GM23248 (cell line): ENCODE measurements at regions not wholly inside any gene's neighbourhood (a gene's known extent, or its start where the extent isn't known, plus 50 kb on each side); places are given as distances from the start of the nearest gene placed in this dataset.

Experiments used
- DNase-seq: peaks from one replicate; pipeline ENCODE4 v3.0.0-alpha.2; 2015
- H2AFZ ChIP-seq: fragments of 200-600 bp; sonication (generic); 2 replicates; pipeline ENCODE4 v1.6.1; 2016; ENCODE audit warnings: antibody characterized with exemption
- H3F3A ChIP-seq: fragments of 200-600 bp; sonication (generic); 2 replicates; pipeline ENCODE4 v1.6.1; 2016; ENCODE audit warnings: mild to moderate bottlenecking, antibody characterized with exemption, mixed run types; ENCODE audit not compliant: insufficient read depth
- H3K27ac ChIP-seq: fragments of 200-600 bp; sonication (generic); 2 replicates; pipeline ENCODE4 v1.5.1; 2016; ENCODE audit warnings: mild to moderate bottlenecking
- H3K27me3 ChIP-seq: fragments of 200-600 bp; sonication (generic); replicated peaks from 2 replicates; pipeline ENCODE4 v1.6.1; 2016; ENCODE audit warnings: mild to moderate bottlenecking; ENCODE audit not compliant: insufficient read depth
- H3K36me3 ChIP-seq: fragments of 200-600 bp; sonication (generic); 2 replicates; pipeline ENCODE4 v1.6.1; 2016; ENCODE audit warnings: low read depth, mild to moderate bottlenecking
- H3K4me1 ChIP-seq: fragments of 200-600 bp; sonication (generic); 2 replicates; pipeline ENCODE4 v1.6.1; 2016; ENCODE audit warnings: mild to moderate bottlenecking; ENCODE audit not compliant: insufficient read depth
- H3K4me2 ChIP-seq: fragments of 200-600 bp; sonication (generic); one replicate; pipeline ENCODE4 v1.6.1; 2016; ENCODE audit warnings: mild to moderate bottlenecking; ENCODE audit not compliant: unreplicated experiment
- H3K4me3 ChIP-seq: fragments of 200-600 bp; sonication (generic); 2 replicates; pipeline ENCODE4 v1.5.1; 2016; ENCODE audit warnings: mild to moderate bottlenecking
- H3K79me2 ChIP-seq: fragments of 200-600 bp; sonication (generic); 2 replicates; pipeline ENCODE4 v1.6.1; 2016; ENCODE audit warnings: mild to moderate bottlenecking; ENCODE audit not compliant: insufficient read depth
- H3K9ac ChIP-seq: fragments of 200-600 bp; sonication (generic); 2 replicates; pipeline ENCODE4 v1.6.1; 2016; ENCODE audit warnings: mild to moderate bottlenecking
- H3K9me2 ChIP-seq: fragments of 200-600 bp; sonication (generic); 2 replicates; pipeline ENCODE4 v1.6.1; 2016; ENCODE audit warnings: mixed run types, mild to moderate bottlenecking, moderate library complexity; ENCODE audit not compliant: insufficient read depth
- H3K9me3 ChIP-seq: fragments of 200-600 bp; sonication (generic); one replicate; pipeline ENCODE4 v1.6.1; 2017; ENCODE audit warnings: low read depth
- H4K20me1 ChIP-seq: fragments of 200-600 bp; sonication (generic); 2 replicates; pipeline ENCODE4 v1.6.0; 2016; ENCODE audit not compliant: insufficient read depth
- EZH2 ChIP-seq: fragments of 200-600 bp; sonication (generic); IDR thresholded peaks from 2 replicates; pipeline ENCODE4 v1.6.1; 2018; ENCODE audit warnings: antibody characterized with exemption, mild to moderate bottlenecking; ENCODE audit not compliant: insufficient read depth, poor library complexity, severe bottlenecking
- EZH2phosphoT487 ChIP-seq: fragments of 200-600 bp; sonication (generic); IDR thresholded peaks from 2 replicates; pipeline ENCODE4 v1.6.1; 2018; ENCODE audit warnings: antibody characterized with exemption, moderate library complexity, mild to moderate bottlenecking, low read depth; ENCODE audit not compliant: insufficient read depth
- WGBS, 2 experiments: methylation state at CpG; one replicate each; pipeline ENCODE4 v1.1.6; 2015 to 2017; ENCODE audit warnings: low lambda C conversion rate in 2 of 2, low coverage in 1 of 2; ENCODE audit errors: missing lambda C conversion rate in 2 of 2; 5-methylcytosine and 5-hydroxymethylcytosine counted together
- in situ Hi-C: fragments of 300-500 bp; cut with MboI; formaldehyde crosslinking; loops from 2 replicates; pipeline ENCODE4 v1.15.0; 2020

DNA sequence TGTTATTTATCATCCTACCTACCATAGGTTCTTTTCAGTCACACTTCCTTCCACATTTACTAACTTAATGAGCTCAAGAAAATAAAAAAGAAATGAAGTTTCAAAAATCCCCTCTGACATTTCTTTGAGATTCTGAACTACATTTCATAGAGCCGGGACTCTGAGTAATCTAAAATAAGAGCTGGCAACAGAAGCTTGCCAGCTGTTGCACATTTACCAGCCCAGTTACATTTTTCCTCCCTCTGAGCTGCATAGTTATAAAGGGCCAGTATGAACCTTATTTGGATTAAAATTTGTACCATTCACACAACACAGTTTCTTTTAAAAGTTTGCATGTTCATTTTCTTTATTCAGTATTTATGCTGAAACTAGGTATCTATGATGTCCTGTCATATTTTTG lies 119.5 kb upstream of the CAV2 start:
- no peak overlapping the region for H3K4me3 ChIP-seq
- H3K27me3 ChIP-seq, result no peaks in the 10 kb centered on the region
- peak overlapping the region; percentile 14 for H3K4me2 ChIP-seq
- peak overlapping the region; percentile 19 for H3K9ac ChIP-seq
- H3K36me3 ChIP-seq, result no peaks in the 10 kb centered on the region
- TF ChIP-seq EZH2phosphoT487 (no peak), EZH2 (no peak)
- H3K4me1 ChIP-seq, result peaks cover 21% of the 10 kb centered on the region
- in situ Hi-C loops, result no loop called here
- peak overlapping the region; percentile 57 for H2AFZ ChIP-seq
- 3 to 8% methylated on average over 1 of the region's 1 CpG for WGBS, 2 experiments
- H3K27ac ChIP-seq, result peak overlapping the region; percentile 58
- no peaks in the 10 kb centered on the region for H3K79me2 ChIP-seq
- no peaks in the 10 kb centered on the region for H4K20me1 ChIP-seq
- H3K9me3 ChIP-seq, result no peaks in the 10 kb centered on the region
- no peaks in the 10 kb centered on the region for H3K9me2 ChIP-seq
- peaks cover 7% of the 10 kb centered on the region for H3F3A ChIP-seq
- peak; percentile 79 for DNase-seq

DNA sequence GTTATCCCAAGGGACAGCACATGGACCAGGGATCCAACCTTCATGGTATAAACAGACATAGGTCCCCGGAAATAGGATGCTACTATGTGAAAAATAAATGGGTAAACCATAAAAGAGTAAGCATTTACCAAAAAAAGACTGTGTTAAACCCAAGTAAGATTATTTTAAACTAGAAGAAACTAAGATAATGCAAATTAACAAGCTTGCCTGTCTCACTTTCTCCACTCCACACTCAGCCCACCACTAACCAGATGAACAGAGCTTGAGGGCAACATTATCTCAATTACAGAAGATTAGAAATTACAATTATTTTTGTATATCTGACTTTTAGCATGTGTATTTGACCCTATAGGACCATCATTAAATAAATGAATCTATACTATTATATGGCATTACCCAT lies 117.2 kb upstream of the CAV2 start:
- no peak overlapping the region for H3K9ac ChIP-seq
- H3K27ac ChIP-seq, result no peak overlapping the region
- H3K4me1 ChIP-seq, result peaks cover 24% of the 10 kb centered on the region
- H3K27me3 ChIP-seq, result no peaks in the 10 kb centered on the region
- in situ Hi-C loops, result no loop called here
- H3K36me3 ChIP-seq, result no peaks in the 10 kb centered on the region
- 94 to 100% methylated on average over 1 of the region's 1 CpG for WGBS, 2 experiments
- no peak overlapping the region for H2AFZ ChIP-seq
- H3K4me3 ChIP-seq, result no peak overlapping the region
- TF ChIP-seq EZH2phosphoT487, result no peak
- no peak for TF ChIP-seq EZH2
- H3K9me2 ChIP-seq, result no peaks in the 10 kb centered on the region
- H3F3A ChIP-seq, result peaks cover 7% of the 10 kb centered on the region
- no peaks in the 10 kb centered on the region for H3K9me3 ChIP-seq
- H3K79me2 ChIP-seq, result no peaks in the 10 kb centered on the region
- H3K4me2 ChIP-seq, result no peak overlapping the region
- no peaks in the 10 kb centered on the region for H4K20me1 ChIP-seq
- no peak for DNase-seq

DNA sequence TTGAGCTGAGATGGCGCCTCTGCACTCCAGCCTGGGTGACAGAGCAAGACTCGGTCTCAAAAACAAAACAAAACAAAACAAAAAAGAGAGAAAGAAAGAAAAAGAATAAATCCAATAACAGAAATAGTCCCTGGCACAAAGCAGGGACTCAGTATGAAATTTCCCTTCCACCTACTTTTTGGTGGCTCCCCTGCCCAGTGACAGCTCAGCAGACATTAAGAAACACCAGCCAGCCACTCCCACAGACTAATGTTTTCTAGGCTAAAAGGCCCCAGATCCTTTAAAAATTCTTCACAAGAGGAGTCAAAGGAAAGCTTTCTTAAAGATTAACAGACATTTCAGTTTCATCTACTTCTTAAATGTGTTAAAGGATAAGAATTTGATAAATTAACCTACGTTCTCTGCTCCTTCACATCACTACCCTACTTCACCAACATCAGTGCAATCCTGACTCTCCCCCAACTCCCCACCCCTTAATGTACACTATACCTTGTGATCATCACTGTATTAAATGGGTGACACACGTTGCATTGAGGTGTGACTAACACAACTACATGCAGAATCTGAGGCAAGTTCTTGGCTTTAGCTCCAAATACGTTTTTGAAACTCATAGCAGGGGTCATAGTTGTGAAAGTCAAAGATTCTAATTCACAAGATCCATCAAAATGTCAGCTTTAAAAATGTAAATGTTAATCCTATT lies 114.5 kb upstream of the CAV2 start:
- no peak for TF ChIP-seq EZH2phosphoT487
- no peak for TF ChIP-seq EZH2

DNA sequence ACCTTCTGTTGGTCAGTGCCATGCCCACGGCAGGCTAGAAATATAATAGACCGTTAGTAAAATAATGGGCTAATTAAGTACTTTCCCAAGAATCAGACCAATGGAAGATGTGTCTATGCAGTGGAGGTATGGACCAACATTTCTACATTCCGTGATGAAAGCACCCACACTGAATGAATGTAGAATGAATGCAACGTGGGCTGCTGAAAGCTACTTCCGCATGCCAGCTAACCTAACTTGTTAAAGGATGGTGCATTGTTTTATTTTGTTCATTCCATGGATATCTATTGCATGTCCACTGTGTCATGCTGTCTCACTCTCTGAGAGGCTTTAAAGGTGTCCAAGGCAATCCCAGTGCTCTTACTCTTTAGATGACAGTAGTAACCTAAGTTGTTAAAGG lies 112.9 kb upstream of the CAV2 start:
- DNase-seq, result no peak
- no peak overlapping the region for H2AFZ ChIP-seq
- 92% methylated on average over 5 of the region's 5 CpGs for WGBS, 2 experiments
- no peaks in the 10 kb centered on the region for H4K20me1 ChIP-seq
- TF ChIP-seq EZH2 (no peak), EZH2phosphoT487 (no peak)
- no peaks in the 10 kb centered on the region for H3K9me2 ChIP-seq
- H3K9me3 ChIP-seq, result no peaks in the 10 kb centered on the region
- no peak overlapping the region for H3K4me3 ChIP-seq
- peaks cover 12% of the 10 kb centered on the region for H3K4me1 ChIP-seq
- in situ Hi-C loops, result no loop called here
- H3K27ac ChIP-seq, result no peak overlapping the region
- peaks cover 7% of the 10 kb centered on the region for H3F3A ChIP-seq
- H3K4me2 ChIP-seq, result no peak overlapping the region
- H3K9ac ChIP-seq, result no peak overlapping the region
- H3K79me2 ChIP-seq, result no peaks in the 10 kb centered on the region
- H3K27me3 ChIP-seq, result no peaks in the 10 kb centered on the region
- H3K36me3 ChIP-seq, result no peaks in the 10 kb centered on the region

More for the DNA sequence above, 114.5 kb upstream of the CAV2 start:
- Histone ChIP-seq H4K20me1 (no peaks in the 10 kb centered on the region), H3K9ac (peak overlapping the region; percentile 41), H3K4me1 (peaks cover 15% of the 10 kb centered on the region), H3K4me2 (peak overlapping the region; percentile 30), H3F3A (peaks cover 7% of the 10 kb centered on the region), H2AFZ (peak overlapping the region; percentile 79), H3K9me2 (no peaks in the 10 kb centered on the region), H3K79me2 (no peaks in the 10 kb centered on the region), H3K27me3 (no peaks in the 10 kb centered on the region), H3K9me3 (no peaks in the 10 kb centered on the region), H3K27ac (peak overlapping the region; percentile 34), H3K36me3 (no peaks in the 10 kb centered on the region), H3K4me3 (no peak overlapping the region)
- peak; percentile 53 for DNase-seq
- in situ Hi-C loops, result no loop called here
- WGBS, 2 experiments, result 37 to 44% methylated on average over 5 of the region's 5 CpGs
